Activated naive CD4-positive, alpha-beta T cell treated with anti-CD3 and anti-CD28 coated beads for 36 hours (primary cell): ENCODE measurements at regions not wholly inside any gene's neighbourhood (a gene's known extent, or its start where the extent isn't known, plus 50 kb on each side); places are given as distances from the start of the nearest gene placed in this dataset.

ENCODE experiments used
- CTCF ChIA-PET: fragments of 350-600 bp; sonication (Branson Sonifier 250); formaldehyde crosslinking; loops from one replicate; lab custom pipeline; 2021; ENCODE audit warnings: antibody characterized with exemption; lab: Charles Lee
- DNase-seq: peaks from one replicate; pipeline ENCODE4 v3.0.0-alpha.2; 2020
- H3K27ac Mint-ChIP-seq: one replicate; pipeline ENCODE4 v1.8.0; 2021; ENCODE audit warnings: mild to moderate bottlenecking, mixed read lengths
- H3K27me3 Mint-ChIP-seq: one replicate; pipeline ENCODE4 v1.8.0; 2021; ENCODE audit warnings: low read depth, mixed read lengths
- H3K36me3 Mint-ChIP-seq: one replicate; pipeline ENCODE4 v1.8.0; 2021; ENCODE audit warnings: low read depth, mixed read lengths
- H3K4me1 Mint-ChIP-seq: one replicate; pipeline ENCODE4 v1.8.0; 2021; ENCODE audit warnings: low read depth, mixed read lengths
- H3K4me3 Mint-ChIP-seq: one replicate; pipeline ENCODE4 v1.8.0; 2021; ENCODE audit warnings: mild to moderate bottlenecking, moderate library complexity, mixed read lengths
- H3K9me3 Mint-ChIP-seq: one replicate; pipeline ENCODE4 v1.8.0; 2021; ENCODE audit warnings: mixed read lengths
- intact Hi-C: fragments of 100-400 bp; cut with micrococcal nuclease; formaldehyde crosslinking; loops from one replicate; pipeline ENCODE4 v1.15.1; 2023

DNA sequence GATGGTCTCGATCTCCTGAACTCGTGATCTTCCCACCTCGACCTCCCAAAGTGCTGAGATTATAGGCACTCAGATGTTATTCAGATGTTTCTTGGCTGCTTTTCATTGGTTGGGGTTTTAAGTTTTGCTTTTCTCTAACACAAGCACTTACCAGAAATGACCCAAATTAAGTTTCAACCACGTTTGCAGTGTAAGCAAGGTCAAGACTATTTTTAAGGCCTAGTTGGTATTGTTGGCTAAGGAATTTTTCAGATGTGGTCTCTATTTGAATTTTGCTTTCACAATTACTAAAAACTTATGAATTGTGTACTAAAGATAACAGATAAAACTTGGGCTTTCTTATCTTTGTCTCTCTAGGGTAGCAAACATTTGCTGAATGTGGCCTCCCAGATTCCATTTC is 1756.9 kb upstream of the TENM3 start:
- no peaks in the 10 kb centered on the region for H3K27me3 Mint-ChIP-seq
- H3K36me3 Mint-ChIP-seq = no peaks in the 10 kb centered on the region
- no peaks in the 10 kb centered on the region for H3K4me1 Mint-ChIP-seq
- no peak for DNase-seq
- intact Hi-C loops = no loop called here
- H3K4me3 Mint-ChIP-seq = no peak overlapping the region
- peaks cover 8% of the 10 kb centered on the region for H3K9me3 Mint-ChIP-seq
- no peak overlapping the region for H3K27ac Mint-ChIP-seq
- CTCF ChIA-PET = no interaction called here

DNA sequence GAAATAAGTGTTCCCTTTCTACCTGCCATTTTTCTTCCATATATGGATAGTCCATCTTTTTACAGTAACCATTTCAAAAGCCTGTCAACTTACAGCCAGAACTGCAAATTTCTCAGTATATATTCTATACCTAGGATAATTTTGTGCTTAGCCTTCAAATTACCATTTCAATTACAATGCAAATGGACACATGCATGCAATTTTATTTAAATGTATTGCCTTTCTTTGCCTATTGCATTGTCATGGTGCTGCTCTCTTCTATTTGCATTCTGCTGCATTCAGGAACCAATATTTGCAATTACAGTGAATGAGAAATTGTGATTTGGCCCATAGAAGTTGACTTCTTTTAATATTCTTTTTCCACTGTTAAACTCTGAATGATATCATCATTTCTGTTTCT is 1753.4 kb upstream of the TENM3 start:
- no peak for DNase-seq
- CTCF ChIA-PET = no interaction called here
- H3K36me3 Mint-ChIP-seq = no peaks in the 10 kb centered on the region
- no peak overlapping the region for H3K27ac Mint-ChIP-seq
- H3K9me3 Mint-ChIP-seq = peaks cover 8% of the 10 kb centered on the region
- intact Hi-C loops = no loop called here
- no peaks in the 10 kb centered on the region for H3K4me1 Mint-ChIP-seq
- H3K27me3 Mint-ChIP-seq = no peaks in the 10 kb centered on the region
- no peak overlapping the region for H3K4me3 Mint-ChIP-seq

DNA sequence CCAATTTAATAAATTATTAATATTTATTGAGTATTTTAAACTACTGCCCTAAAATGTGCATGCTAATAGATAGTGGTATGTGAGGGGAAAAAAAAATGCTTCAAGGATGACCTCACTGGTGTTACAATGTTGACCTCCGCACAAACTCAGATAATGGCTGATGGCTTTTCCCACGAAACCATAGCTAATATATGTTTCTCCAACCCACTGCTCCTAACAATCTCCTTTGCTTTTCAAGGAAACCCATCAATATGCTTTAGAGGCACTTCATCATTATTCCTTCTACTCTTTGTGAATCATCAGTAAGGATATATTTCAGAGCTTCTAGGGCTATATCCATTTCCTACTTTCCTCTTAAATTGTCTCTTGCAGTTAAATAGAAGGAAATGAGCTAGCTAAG is 1752.0 kb upstream of the TENM3 start:
- intact Hi-C loops = no loop called here
- Mint-ChIP-seq H3K27ac (no peak overlapping the region), H3K4me1 (no peaks in the 10 kb centered on the region), H3K27me3 (no peaks in the 10 kb centered on the region), H3K9me3 (peaks cover 6% of the 10 kb centered on the region), H3K4me3 (no peak overlapping the region), H3K36me3 (no peaks in the 10 kb centered on the region)
- no peak for DNase-seq
- CTCF ChIA-PET = no interaction called here

DNA sequence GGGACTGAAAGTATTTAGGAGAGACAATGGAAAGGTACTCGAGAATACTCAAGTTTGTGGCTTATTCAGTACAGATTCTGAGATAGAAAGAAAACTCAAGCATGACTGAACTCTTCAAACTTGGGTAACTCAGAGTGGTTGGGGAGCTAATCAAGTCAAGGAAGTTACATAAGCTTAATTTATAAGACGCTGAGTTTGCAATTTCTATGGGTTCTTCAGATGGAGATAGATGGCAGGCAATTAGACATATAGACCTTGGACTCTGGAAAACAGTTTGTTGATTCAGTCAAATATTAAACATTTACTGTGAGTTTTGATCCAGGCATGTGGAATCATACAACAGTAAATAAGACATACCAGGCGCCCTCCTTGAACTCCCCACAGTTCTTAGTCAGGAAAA is 1749.9 kb upstream of the TENM3 start:
- no peak overlapping the region for H3K27ac Mint-ChIP-seq
- H3K4me3 Mint-ChIP-seq = no peak overlapping the region
- CTCF ChIA-PET = no interaction called here
- intact Hi-C loops = no loop called here
- no peaks in the 10 kb centered on the region for H3K4me1 Mint-ChIP-seq
- no peaks in the 10 kb centered on the region for H3K36me3 Mint-ChIP-seq
- no peaks in the 10 kb centered on the region for H3K27me3 Mint-ChIP-seq
- peaks cover 9% of the 10 kb centered on the region for H3K9me3 Mint-ChIP-seq
- DNase-seq = no peak

DNA sequence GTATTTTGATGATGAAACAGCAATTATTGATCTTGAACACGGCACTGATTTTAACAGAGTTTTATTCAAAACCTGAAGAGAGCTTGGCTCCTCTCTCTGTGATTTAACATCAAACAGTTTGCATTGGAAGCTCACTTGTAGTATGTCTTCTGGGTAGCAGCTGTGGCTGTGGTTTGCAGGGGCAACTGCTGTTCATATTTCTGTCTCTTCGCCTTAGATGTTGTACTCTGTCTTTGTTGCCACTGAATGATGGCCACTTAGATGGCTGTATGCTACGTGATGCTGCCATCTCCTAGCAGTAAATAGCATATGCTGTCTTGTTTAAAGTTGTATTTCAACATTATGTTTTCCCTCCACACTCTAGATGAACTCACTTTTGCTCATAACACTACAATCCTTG is 1743.0 kb upstream of the TENM3 start:
- no peaks in the 10 kb centered on the region for H3K27me3 Mint-ChIP-seq
- H3K9me3 Mint-ChIP-seq = peaks cover 7% of the 10 kb centered on the region
- no peak overlapping the region for H3K4me3 Mint-ChIP-seq
- DNase-seq = no peak
- no peaks in the 10 kb centered on the region for H3K4me1 Mint-ChIP-seq
- intact Hi-C loops = no loop called here
- CTCF ChIA-PET = no interaction called here
- H3K36me3 Mint-ChIP-seq = no peaks in the 10 kb centered on the region
- H3K27ac Mint-ChIP-seq = no peak overlapping the region

DNA sequence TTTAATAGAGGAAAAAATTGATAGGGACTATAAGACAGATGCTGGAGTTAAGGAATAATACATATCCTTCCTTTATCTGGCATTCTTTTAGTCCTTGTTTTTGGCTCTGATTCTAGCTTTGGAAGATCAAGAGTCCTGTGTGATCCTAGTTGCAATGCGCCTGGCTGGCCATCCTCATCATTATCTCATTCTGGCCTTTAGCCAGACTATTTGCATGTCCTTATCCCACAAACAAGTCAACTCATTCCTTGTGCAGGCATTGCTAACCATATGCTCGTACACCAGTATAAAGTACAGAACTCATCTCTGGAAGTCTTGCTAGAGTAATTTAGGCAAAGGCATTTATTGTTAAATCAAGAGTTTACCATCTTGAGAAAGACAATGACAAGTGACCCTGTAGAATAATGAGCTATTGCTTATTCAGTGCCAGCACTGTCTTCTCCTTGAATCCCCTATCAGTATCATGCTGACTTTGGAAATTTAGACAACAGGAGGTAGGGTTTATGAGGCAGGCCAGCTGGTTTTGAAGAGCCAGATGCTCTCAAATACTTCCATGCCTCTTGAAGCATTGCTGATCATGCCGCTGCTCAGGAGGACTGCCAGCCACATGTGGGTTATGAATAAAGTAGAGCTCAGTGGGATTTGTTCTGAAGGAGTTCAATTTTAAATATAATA is 1730.3 kb upstream of the TENM3 start:
- no peaks in the 10 kb centered on the region for H3K27me3 Mint-ChIP-seq
- H3K9me3 Mint-ChIP-seq = no peaks in the 10 kb centered on the region
- DNase-seq = no peak
- H3K4me3 Mint-ChIP-seq = no peak overlapping the region
- H3K27ac Mint-ChIP-seq = no peak overlapping the region
- CTCF ChIA-PET = no interaction called here
- H3K4me1 Mint-ChIP-seq = no peaks in the 10 kb centered on the region
- intact Hi-C loops = no loop called here
- no peaks in the 10 kb centered on the region for H3K36me3 Mint-ChIP-seq

DNA sequence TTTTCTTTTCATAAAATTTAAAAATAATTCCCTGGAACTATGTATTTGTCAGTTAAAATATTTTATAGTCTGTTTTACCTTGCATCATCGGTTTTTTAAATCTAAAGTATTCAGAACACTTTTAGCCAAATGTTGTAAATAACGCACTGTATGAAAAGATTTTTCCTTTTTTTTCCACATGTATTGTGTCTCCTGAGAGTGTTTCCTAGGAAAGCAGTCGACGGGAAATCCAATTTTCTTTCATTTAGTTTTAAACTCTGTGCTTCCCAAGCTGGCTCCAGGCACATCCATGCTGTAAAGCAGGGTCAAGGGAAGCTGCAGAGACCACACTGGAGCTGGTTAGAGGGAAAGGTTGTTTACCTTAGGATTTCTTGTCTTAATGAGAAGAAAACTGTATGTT is 1724.3 kb upstream of the TENM3 start:
- CTCF ChIA-PET = no interaction called here
- Mint-ChIP-seq H3K4me1 (no peaks in the 10 kb centered on the region), H3K4me3 (no peak overlapping the region), H3K9me3 (no peaks in the 10 kb centered on the region), H3K27me3 (no peaks in the 10 kb centered on the region), H3K36me3 (no peaks in the 10 kb centered on the region), H3K27ac (no peak overlapping the region)
- intact Hi-C loops = no loop called here
- DNase-seq = no peak

DNA sequence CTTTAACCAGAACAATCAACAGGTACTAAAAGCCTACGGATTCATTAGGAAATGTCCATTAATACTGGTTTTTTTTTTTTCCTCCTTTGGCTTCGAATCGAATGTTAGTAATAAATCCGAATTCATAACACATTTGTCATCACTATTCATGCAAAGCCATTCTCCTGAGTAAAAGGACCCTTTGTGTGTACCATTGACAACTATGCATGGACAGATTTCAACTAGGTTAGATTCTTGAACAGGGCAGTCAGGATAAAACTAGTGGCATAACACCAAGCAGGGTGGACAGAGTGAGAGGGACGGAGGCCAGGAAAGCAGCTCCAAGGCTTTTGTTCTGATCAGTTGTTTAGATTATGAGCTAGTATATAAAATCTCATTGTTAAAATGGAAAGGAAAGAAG is 1722.0 kb upstream of the TENM3 start:
- Mint-ChIP-seq H3K4me3 (no peak overlapping the region), H3K27me3 (no peaks in the 10 kb centered on the region), H3K9me3 (no peaks in the 10 kb centered on the region), H3K4me1 (no peaks in the 10 kb centered on the region), H3K27ac (no peak overlapping the region), H3K36me3 (no peaks in the 10 kb centered on the region)
- intact Hi-C loops = no loop called here
- DNase-seq = no peak
- CTCF ChIA-PET = no interaction called here

DNA sequence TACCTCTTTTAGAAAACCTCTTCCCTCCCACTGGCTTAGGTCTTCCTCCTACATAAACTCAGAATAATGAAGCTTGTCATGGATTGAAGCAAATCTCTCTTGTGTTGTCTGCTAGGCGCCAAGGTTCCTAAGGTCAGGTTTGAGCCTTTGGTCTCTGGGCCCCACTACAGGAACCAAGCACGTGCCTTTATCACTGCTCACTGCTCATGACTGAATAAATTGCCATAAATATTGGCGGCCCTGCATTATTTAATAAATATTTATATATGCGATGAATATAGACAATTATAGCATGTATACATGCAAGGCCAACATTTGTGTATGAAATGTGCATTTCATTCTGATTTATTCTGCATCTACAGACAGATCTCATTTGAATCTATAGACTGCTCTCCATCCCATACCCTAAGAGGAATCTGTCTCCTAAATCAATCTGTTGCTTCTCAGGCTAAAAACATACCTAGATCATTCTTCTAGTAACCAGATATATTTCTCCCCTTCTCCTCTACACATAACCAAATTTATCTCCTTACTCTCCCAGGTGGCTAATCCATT is 1717.6 kb upstream of the TENM3 start:
- no peak for DNase-seq
- no peak overlapping the region for H3K4me3 Mint-ChIP-seq
- no peak overlapping the region for H3K27ac Mint-ChIP-seq
- H3K27me3 Mint-ChIP-seq = no peaks in the 10 kb centered on the region
- H3K9me3 Mint-ChIP-seq = no peaks in the 10 kb centered on the region
- intact Hi-C loops = no loop called here
- CTCF ChIA-PET = no interaction called here
- H3K4me1 Mint-ChIP-seq = no peaks in the 10 kb centered on the region
- no peaks in the 10 kb centered on the region for H3K36me3 Mint-ChIP-seq

DNA sequence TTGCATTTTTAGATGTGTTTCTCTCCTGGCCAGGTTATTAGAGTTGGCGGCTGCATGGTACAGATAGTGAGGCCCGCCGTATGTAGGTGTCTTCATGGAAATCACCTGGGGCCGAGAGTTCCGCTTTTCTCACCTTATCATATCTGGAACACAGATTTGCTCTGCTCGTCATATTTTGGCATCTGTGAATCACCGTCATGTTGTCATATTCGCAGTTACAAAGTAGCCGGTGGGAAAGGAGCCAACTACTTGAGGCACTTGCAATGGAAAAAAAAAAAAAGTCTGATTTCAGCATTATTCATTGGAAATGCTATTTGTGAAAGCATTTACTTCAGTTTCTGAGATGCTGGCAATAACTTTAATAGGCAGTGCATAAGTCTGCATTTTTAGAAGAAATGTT is 1715.2 kb upstream of the TENM3 start:
- H3K27ac Mint-ChIP-seq = no peak overlapping the region
- no peaks in the 10 kb centered on the region for H3K27me3 Mint-ChIP-seq
- DNase-seq = no peak
- intact Hi-C loops = no loop called here
- H3K4me1 Mint-ChIP-seq = no peaks in the 10 kb centered on the region
- H3K4me3 Mint-ChIP-seq = no peak overlapping the region
- CTCF ChIA-PET = no interaction called here
- H3K9me3 Mint-ChIP-seq = no peaks in the 10 kb centered on the region
- no peaks in the 10 kb centered on the region for H3K36me3 Mint-ChIP-seq

DNA sequence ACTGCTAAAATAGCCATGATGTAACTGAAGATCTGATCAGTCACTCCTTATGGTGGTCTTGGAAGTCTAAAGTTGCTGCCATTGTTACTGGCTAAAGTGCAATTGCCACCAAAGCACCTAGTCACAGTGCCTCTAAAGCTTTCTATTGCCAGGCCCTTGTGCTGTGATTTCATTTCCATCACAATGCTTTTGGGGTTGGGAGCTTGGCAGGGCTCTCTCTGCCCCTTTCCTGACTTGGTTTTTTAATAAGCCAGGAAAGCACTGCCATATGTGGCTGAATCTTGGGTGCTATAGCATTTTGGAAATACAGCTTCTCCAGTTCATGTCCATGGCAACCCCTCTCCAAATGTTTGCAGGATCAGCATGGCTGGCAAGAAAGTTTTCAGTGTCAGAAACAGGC is 1712.4 kb upstream of the TENM3 start:
- Mint-ChIP-seq H3K27ac (no peak overlapping the region), H3K27me3 (no peaks in the 10 kb centered on the region), H3K9me3 (no peaks in the 10 kb centered on the region), H3K36me3 (no peaks in the 10 kb centered on the region), H3K4me1 (no peaks in the 10 kb centered on the region), H3K4me3 (no peak overlapping the region)
- DNase-seq = no peak
- intact Hi-C loops = no loop called here
- CTCF ChIA-PET = no interaction called here

DNA sequence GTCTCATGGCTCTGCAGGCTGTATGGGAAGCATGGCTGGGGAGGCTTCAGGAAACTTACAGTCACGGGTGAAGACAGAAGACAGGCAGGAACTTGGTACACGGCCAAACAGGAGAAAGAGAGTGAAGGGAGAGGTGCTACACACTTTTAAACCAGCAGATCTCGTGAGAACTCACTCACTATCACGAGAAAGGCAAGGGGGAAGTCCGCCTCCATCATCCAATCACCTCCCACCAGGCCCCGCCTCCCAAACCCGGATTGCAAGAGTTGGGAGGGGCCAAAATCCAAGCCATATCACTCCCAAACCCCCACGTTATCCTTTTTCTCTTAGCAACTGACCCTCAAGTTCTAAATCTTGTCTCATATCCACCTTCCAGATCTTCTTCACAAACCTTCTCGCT is 1710.5 kb upstream of the TENM3 start:
- H3K27ac Mint-ChIP-seq = no peak overlapping the region
- no peak for DNase-seq
- intact Hi-C loops = no loop called here
- H3K4me1 Mint-ChIP-seq = no peaks in the 10 kb centered on the region
- H3K9me3 Mint-ChIP-seq = peaks cover 1% of the 10 kb centered on the region
- no peaks in the 10 kb centered on the region for H3K27me3 Mint-ChIP-seq
- no peak overlapping the region for H3K4me3 Mint-ChIP-seq
- CTCF ChIA-PET = no interaction called here
- H3K36me3 Mint-ChIP-seq = no peaks in the 10 kb centered on the region

DNA sequence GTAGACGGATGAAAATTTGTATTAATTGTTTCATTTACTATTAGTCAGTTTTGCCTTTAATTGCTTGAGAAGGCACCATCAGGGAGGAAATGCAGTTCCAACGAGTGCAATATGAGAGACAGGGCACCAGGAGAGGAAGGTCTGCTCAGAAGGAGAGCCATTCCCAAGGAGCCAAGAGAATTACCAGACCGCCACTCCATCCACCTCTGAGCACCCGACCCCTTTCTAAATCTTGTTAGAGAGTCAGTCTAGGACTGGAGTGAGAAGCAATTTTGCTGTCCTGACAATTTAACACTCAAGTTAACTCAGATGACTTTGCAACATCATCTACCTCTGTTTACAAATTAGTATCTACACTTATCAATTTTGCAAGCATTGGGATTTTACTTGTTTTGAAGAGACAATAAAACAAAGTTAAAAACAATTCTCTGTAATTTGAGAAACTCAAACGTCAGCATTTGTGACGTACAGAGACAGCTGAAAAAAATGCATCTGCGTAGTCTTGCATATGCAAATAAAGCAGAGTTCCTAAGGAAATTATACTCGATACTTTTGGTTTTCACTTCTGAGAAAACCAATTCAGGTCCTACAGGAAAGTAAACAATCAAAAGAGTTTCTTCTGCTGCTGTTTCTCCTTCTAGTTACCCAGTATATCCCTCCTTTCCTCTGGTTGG is 1704.7 kb upstream of the TENM3 start:
- Mint-ChIP-seq H3K27me3 (no peaks in the 10 kb centered on the region), H3K4me1 (no peaks in the 10 kb centered on the region), H3K9me3 (peaks cover 3% of the 10 kb centered on the region), H3K4me3 (no peak overlapping the region), H3K27ac (no peak overlapping the region), H3K36me3 (no peaks in the 10 kb centered on the region)
- CTCF ChIA-PET = no interaction called here
- DNase-seq = no peak
- intact Hi-C loops = no loop called here
